ENCODE measurements at regions not wholly inside any gene's neighbourhood (a gene's known extent, or its start where the extent isn't known, plus 50 kb on each side); places are given as distances from the start of the nearest gene placed in this dataset.
A peak's percentile ranks its signal among the peaks of the same experiment; 100 is the strongest.

- peak overlapping the region in 1 of 5 donors; percentile 7 for H3K4me3 ChIP-seq (ENCODE audit: low read depth in 1 of 5, low read length in 5 of 5)
- H3K27ac ChIP-seq (ENCODE audit: low read depth, low read length) = no peak overlapping the region
- H3K9me3 ChIP-seq (ENCODE audit: control insufficient read depth in 5 of 5, low read length in 5 of 5) = peaks cover 0 to 2% (median 0%) of the 10 kb centered on the region in 5 donors
- H3K27me3 ChIP-seq (ENCODE audit: control insufficient read depth in 5 of 5, insufficient read depth in 4 of 5, low read length in 5 of 5) = no peaks in the 10 kb centered on the region
- peaks cover 0 to 5% (median 0%) of the 10 kb centered on the region in 5 donors for H3K4me1 ChIP-seq (ENCODE audit: control insufficient read depth in 5 of 5, insufficient read depth in 5 of 5, low read length in 5 of 5)
- no peak overlapping the region for H3K9ac ChIP-seq (ENCODE audit: low read length in 5 of 5)
- H3K36me3 ChIP-seq (ENCODE audit: control insufficient read depth in 5 of 5, insufficient read depth in 5 of 5, low read length in 5 of 5) = no peaks in the 10 kb centered on the region
Measured at GRCh38 chr6:164507206-164507940, 802.0 kb downstream of the C6orf118 start.

GRCh38 chr6:164505425-164505824 is 804.0 kb downstream of the C6orf118 start:
- Histone ChIP-seq H3K36me3 (ENCODE audit: control insufficient read depth in 5 of 5, insufficient read depth in 5 of 5, low read length in 5 of 5) (no peaks in the 10 kb centered on the region), H3K27me3 (ENCODE audit: control insufficient read depth in 5 of 5, insufficient read depth in 4 of 5, low read length in 5 of 5) (no peaks in the 10 kb centered on the region), H3K4me3 (ENCODE audit: low read depth in 1 of 5, low read length in 5 of 5) (no peak overlapping the region), H3K27ac (ENCODE audit: low read depth, low read length) (no peak overlapping the region), H3K4me1 (ENCODE audit: control insufficient read depth in 5 of 5, insufficient read depth in 5 of 5, low read length in 5 of 5) (peaks cover 0 to 5% (median 0%) of the 10 kb centered on the region in 5 donors), H3K9me3 (ENCODE audit: control insufficient read depth in 5 of 5, low read length in 5 of 5) (peaks cover 0 to 2% (median 0%) of the 10 kb centered on the region in 5 donors), H3K9ac (ENCODE audit: low read length in 5 of 5) (no peak overlapping the region)

GRCh38 chr6:164502833-164503232 is 806.6 kb downstream of the C6orf118 start:
- H3K27ac ChIP-seq (ENCODE audit: low read depth, low read length) = no peak overlapping the region
- no peaks in the 10 kb centered on the region for H3K27me3 ChIP-seq (ENCODE audit: control insufficient read depth in 5 of 5, insufficient read depth in 4 of 5, low read length in 5 of 5)
- peaks cover 0 to 5% (median 0%) of the 10 kb centered on the region in 5 donors for H3K4me1 ChIP-seq (ENCODE audit: control insufficient read depth in 5 of 5, insufficient read depth in 5 of 5, low read length in 5 of 5)
- H3K9ac ChIP-seq (ENCODE audit: low read length in 5 of 5) = no peak overlapping the region
- H3K4me3 ChIP-seq (ENCODE audit: low read depth in 1 of 5, low read length in 5 of 5) = no peak overlapping the region
- no peaks in the 10 kb centered on the region for H3K36me3 ChIP-seq (ENCODE audit: control insufficient read depth in 5 of 5, insufficient read depth in 5 of 5, low read length in 5 of 5)
- peaks cover 0 to 2% (median 0%) of the 10 kb centered on the region in 5 donors for H3K9me3 ChIP-seq (ENCODE audit: control insufficient read depth in 5 of 5, low read length in 5 of 5)

GRCh38 chr6:164495882-164496495 is 813.4 kb downstream of the C6orf118 start:
- Histone ChIP-seq H3K4me1 (ENCODE audit: control insufficient read depth in 5 of 5, insufficient read depth in 5 of 5, low read length in 5 of 5) (no peaks in the 10 kb centered on the region), H3K4me3 (ENCODE audit: low read depth in 1 of 5, low read length in 5 of 5) (no peak overlapping the region), H3K27ac (ENCODE audit: low read depth, low read length) (no peak overlapping the region), H3K9ac (ENCODE audit: low read length in 5 of 5) (no peak overlapping the region), H3K27me3 (ENCODE audit: control insufficient read depth in 5 of 5, insufficient read depth in 4 of 5, low read length in 5 of 5) (no peaks in the 10 kb centered on the region), H3K36me3 (ENCODE audit: control insufficient read depth in 5 of 5, insufficient read depth in 5 of 5, low read length in 5 of 5) (no peaks in the 10 kb centered on the region), H3K9me3 (ENCODE audit: control insufficient read depth in 5 of 5, low read length in 5 of 5) (peaks cover 0 to 7% (median 0%) of the 10 kb centered on the region in 5 donors)

GRCh38 chr6:164478426-164478825 is 831.0 kb downstream of the C6orf118 start:
- Histone ChIP-seq H3K9me3 (ENCODE audit: control insufficient read depth in 5 of 5, low read length in 5 of 5) (peaks cover 0 to 7% (median 0%) of the 10 kb centered on the region in 5 donors), H3K4me1 (ENCODE audit: control insufficient read depth in 5 of 5, insufficient read depth in 5 of 5, low read length in 5 of 5) (no peaks in the 10 kb centered on the region), H3K27ac (ENCODE audit: low read depth, low read length) (no peak overlapping the region), H3K9ac (ENCODE audit: low read length in 5 of 5) (no peak overlapping the region), H3K27me3 (ENCODE audit: control insufficient read depth in 5 of 5, insufficient read depth in 4 of 5, low read length in 5 of 5) (no peaks in the 10 kb centered on the region), H3K4me3 (ENCODE audit: low read depth in 1 of 5, low read length in 5 of 5) (no peak overlapping the region), H3K36me3 (ENCODE audit: control insufficient read depth in 5 of 5, insufficient read depth in 5 of 5, low read length in 5 of 5) (no peaks in the 10 kb centered on the region)

- Histone ChIP-seq H3K36me3 (ENCODE audit: control insufficient read depth in 5 of 5, insufficient read depth in 5 of 5, low read length in 5 of 5) (no peaks in the 10 kb centered on the region), H3K27me3 (ENCODE audit: control insufficient read depth in 5 of 5, insufficient read depth in 4 of 5, low read length in 5 of 5) (no peaks in the 10 kb centered on the region), H3K4me3 (ENCODE audit: low read depth in 1 of 5, low read length in 5 of 5) (no peak overlapping the region), H3K4me1 (ENCODE audit: control insufficient read depth in 5 of 5, insufficient read depth in 5 of 5, low read length in 5 of 5) (no peaks in the 10 kb centered on the region), H3K9ac (ENCODE audit: low read length in 5 of 5) (no peak overlapping the region), H3K27ac (ENCODE audit: low read depth, low read length) (no peak overlapping the region), H3K9me3 (ENCODE audit: control insufficient read depth in 5 of 5, low read length in 5 of 5) (peaks cover 0 to 1% (median 0%) of the 10 kb centered on the region in 5 donors)
Measured at GRCh38 chr6:164477790-164478189, 831.6 kb downstream of the C6orf118 start.

GRCh38 chr6:164477101-164477500 is 832.3 kb downstream of the C6orf118 start:
- Histone ChIP-seq H3K36me3 (ENCODE audit: control insufficient read depth in 5 of 5, insufficient read depth in 5 of 5, low read length in 5 of 5) (no peaks in the 10 kb centered on the region), H3K27me3 (ENCODE audit: control insufficient read depth in 5 of 5, insufficient read depth in 4 of 5, low read length in 5 of 5) (no peaks in the 10 kb centered on the region), H3K4me3 (ENCODE audit: low read depth in 1 of 5, low read length in 5 of 5) (no peak overlapping the region), H3K9me3 (ENCODE audit: control insufficient read depth in 5 of 5, low read length in 5 of 5) (no peaks in the 10 kb centered on the region), H3K9ac (ENCODE audit: low read length in 5 of 5) (no peak overlapping the region), H3K27ac (ENCODE audit: low read depth, low read length) (no peak overlapping the region), H3K4me1 (ENCODE audit: control insufficient read depth in 5 of 5, insufficient read depth in 5 of 5, low read length in 5 of 5) (no peaks in the 10 kb centered on the region)

- Histone ChIP-seq H3K9ac (ENCODE audit: low read length in 5 of 5) (no peak overlapping the region), H3K27me3 (ENCODE audit: control insufficient read depth in 5 of 5, insufficient read depth in 4 of 5, low read length in 5 of 5) (no peaks in the 10 kb centered on the region), H3K4me1 (ENCODE audit: control insufficient read depth in 5 of 5, insufficient read depth in 5 of 5, low read length in 5 of 5) (no peaks in the 10 kb centered on the region), H3K27ac (ENCODE audit: low read depth, low read length) (no peak overlapping the region), H3K9me3 (ENCODE audit: control insufficient read depth in 5 of 5, low read length in 5 of 5) (no peaks in the 10 kb centered on the region), H3K4me3 (ENCODE audit: low read depth in 1 of 5, low read length in 5 of 5) (no peak overlapping the region), H3K36me3 (ENCODE audit: control insufficient read depth in 5 of 5, insufficient read depth in 5 of 5, low read length in 5 of 5) (no peaks in the 10 kb centered on the region)
Measured at GRCh38 chr6:164469276-164469949, 840.0 kb downstream of the C6orf118 start.

GRCh38 chr6:164455835-164456234 is 853.6 kb downstream of the C6orf118 start:
- Histone ChIP-seq H3K27ac (ENCODE audit: low read depth, low read length) (no peak overlapping the region), H3K4me1 (ENCODE audit: control insufficient read depth in 5 of 5, insufficient read depth in 5 of 5, low read length in 5 of 5) (no peaks in the 10 kb centered on the region), H3K4me3 (ENCODE audit: low read depth in 1 of 5, low read length in 5 of 5) (no peak overlapping the region), H3K27me3 (ENCODE audit: control insufficient read depth in 5 of 5, insufficient read depth in 4 of 5, low read length in 5 of 5) (no peaks in the 10 kb centered on the region), H3K36me3 (ENCODE audit: control insufficient read depth in 5 of 5, insufficient read depth in 5 of 5, low read length in 5 of 5) (no peaks in the 10 kb centered on the region), H3K9ac (ENCODE audit: low read length in 5 of 5) (no peak overlapping the region), H3K9me3 (ENCODE audit: control insufficient read depth in 5 of 5, low read length in 5 of 5) (no peaks in the 10 kb centered on the region)

GRCh38 chr6:164453835-164454234 is 855.6 kb downstream of the C6orf118 start:
- Histone ChIP-seq H3K9me3 (ENCODE audit: control insufficient read depth in 5 of 5, low read length in 5 of 5) (peaks cover 0 to 2% (median 0%) of the 10 kb centered on the region in 5 donors), H3K9ac (ENCODE audit: low read length in 5 of 5) (no peak overlapping the region), H3K36me3 (ENCODE audit: control insufficient read depth in 5 of 5, insufficient read depth in 5 of 5, low read length in 5 of 5) (no peaks in the 10 kb centered on the region), H3K27me3 (ENCODE audit: control insufficient read depth in 5 of 5, insufficient read depth in 4 of 5, low read length in 5 of 5) (no peaks in the 10 kb centered on the region), H3K4me1 (ENCODE audit: control insufficient read depth in 5 of 5, insufficient read depth in 5 of 5, low read length in 5 of 5) (no peaks in the 10 kb centered on the region), H3K27ac (ENCODE audit: low read depth, low read length) (no peak overlapping the region), H3K4me3 (ENCODE audit: low read depth in 1 of 5, low read length in 5 of 5) (no peak overlapping the region)

All from subcutaneous abdominal adipose tissue (tissue), 5 donors.